HG03442 (cell line): ENCODE measurements at regions not wholly inside any gene's neighbourhood (a gene's known extent, or its start where the extent isn't known, plus 50 kb on each side); places are given as distances from the start of the nearest gene placed in this dataset.

ENCODE experiments used
- ATAC-seq: cut with Tn5 transposase; IDR thresholded peaks from one replicate; pipeline ENCODE4 v1.9.1; 2021; ENCODE audit warnings: mild to moderate bottlenecking, moderate library complexity; ENCODE audit not compliant: unreplicated experiment

DNA sequence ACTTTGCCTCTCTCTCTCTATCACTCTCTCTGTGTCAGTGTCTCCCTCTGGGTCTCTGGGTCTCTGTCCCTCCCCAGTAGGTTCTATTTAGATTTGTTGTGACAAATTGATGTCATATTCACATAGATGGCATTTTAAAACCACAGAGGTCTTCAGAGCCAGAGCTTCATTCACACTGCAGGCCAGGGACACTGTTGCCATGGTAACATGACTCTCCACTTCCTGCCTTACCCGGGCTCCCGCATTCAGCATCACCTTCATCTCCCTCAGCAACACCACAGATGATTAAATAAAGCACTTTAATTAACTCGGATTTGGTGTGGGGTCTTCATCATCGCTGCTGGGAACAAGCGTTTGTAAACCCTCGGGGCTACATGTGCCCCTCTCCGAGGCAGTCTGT, 132.6 kb downstream of the ETS2 start:
- no peak for ATAC-seq

DNA sequence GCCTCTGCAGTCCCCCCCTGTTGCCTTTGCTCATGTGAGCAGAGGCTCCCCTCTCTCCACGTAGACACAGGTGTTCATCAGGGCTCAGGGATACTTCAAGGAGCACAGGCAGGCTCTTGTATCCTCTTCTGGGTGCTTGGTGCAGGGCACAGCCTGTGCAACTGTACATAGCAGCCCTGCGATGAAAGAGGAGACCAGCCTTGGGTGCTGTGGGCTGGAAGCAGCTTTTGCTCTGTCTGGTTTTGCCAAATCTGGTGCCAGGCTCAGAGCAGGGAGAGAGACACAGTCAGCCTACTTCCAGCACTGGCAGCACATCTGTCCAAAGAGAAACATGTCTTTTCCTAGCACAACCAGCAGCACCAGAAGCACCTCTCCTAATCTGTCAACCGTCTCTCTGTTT, 132.1 kb downstream of the ETS2 start:
- no peak for ATAC-seq

DNA sequence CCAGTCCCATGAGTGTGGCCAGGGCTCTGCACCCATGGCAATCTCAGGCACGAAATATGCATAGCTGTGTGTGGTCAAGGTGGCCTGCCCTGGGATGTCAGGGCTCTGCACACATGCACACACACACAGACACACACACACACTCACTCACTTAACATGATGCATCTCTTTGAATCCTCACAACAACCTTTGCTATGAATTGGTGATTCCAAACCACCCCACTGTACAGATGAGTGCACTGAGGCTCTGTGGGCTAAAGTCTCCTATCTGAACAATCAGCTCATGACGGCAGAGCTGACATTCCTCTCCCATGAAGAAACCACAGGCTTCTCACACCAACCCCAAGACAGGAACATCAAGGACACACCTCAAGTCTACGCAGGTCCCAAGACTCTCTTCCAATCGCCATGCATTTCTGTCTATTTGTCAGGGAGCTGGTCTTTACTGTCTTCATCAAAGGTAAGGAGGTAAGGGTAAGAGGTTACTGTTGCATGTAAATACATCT, 131.6 kb downstream of the ETS2 start:
- ATAC-seq, result no peak

DNA sequence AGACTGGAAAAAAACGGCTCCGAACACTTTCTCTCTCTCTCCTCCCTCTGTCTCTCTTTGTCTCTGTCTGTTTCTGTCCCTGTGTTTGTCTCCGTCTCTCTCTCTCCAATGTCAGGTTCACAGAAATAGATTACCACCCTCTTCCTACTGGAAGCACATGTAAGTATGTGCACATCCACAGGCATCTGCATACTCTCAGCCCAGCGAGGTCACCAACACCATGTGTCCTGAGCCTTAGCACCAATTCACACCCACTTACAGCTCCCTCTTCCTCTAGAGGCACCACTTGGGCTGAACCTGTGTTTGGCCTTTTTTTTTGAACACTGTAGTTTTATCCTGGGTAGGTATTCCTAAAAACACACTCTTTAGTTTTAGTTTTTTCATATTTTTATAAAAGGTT, 130.5 kb downstream of the ETS2 start:
- no peak for ATAC-seq

DNA sequence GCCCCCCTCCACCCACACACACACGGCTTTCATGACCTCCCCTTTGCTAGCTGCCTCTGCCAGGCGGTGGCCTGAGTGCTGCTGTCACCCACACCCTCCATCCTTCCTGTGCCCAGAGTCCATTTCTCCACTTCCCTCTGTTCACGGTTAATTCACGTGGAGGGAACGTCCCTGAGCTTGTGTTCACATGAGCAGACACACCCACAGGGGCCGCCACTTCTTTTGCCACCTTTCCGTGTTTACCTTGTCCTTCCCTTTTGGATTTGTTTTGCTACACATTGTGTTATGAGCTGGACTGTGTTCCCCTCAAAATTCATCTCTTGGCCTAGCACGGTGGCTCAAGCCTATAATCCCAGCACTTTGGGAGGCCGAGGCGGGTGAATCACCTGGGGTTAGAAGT, 128.0 kb downstream of the ETS2 start:
- no peak for ATAC-seq

DNA sequence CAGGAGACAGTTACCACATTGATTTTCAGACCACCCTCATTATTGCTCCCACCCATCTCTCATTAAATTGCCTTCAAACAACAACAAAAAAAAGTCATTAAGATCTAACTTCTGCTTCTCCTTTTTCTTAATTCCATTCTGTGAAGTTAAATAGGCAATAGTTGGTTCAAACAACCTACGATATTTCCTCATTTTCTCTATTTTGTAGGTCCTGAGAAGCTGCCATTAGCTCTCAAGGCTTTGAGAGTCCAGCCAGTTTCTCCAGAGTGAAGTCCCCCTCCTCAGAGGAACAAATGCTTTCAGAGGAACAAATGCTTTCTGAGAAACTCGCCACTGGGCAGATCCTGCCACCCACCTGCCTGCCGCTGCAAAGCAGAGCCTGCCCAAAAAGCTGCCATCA, 125.6 kb downstream of the ETS2 start:
- no peak for ATAC-seq

DNA sequence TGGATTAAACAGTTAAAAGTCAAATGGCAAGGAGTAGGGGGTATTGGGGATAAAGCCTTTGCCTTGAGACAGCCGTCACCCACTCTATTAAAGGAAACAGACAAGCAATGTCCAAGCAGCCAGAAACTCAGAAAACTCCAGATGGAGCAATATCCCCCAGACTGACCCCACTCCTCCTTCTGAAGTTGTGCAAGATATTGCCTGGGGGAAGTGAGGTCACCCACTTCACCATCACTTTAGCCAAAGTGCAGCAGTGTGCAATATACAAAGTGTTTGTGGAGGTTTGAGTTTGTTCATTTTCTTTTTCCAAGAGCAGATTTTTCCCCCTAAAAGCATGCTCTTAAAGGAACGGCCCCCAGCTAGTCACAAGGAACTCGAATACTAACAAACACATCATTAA, 125.1 kb downstream of the ETS2 start:
- no peak for ATAC-seq

DNA sequence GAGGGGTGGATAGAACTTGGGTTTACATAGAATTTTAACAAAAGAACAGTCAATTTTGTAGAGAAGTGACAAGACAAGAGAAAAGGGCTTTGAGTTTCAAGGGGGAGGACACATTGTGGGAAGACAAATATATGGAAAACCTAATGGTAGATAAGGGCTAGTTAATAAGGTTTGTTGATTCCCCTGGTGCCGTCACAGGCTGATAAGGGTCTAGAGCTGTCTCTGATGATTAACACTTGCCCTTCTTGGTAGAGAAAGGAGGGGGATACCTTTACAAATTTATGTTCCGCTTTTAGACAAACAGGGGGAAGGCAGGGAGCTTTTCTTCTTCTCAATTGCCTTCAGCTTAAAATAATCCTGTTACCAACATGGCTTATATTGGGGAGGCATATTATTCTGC, 124.3 kb downstream of the ETS2 start:
- ATAC-seq, result no peak

DNA sequence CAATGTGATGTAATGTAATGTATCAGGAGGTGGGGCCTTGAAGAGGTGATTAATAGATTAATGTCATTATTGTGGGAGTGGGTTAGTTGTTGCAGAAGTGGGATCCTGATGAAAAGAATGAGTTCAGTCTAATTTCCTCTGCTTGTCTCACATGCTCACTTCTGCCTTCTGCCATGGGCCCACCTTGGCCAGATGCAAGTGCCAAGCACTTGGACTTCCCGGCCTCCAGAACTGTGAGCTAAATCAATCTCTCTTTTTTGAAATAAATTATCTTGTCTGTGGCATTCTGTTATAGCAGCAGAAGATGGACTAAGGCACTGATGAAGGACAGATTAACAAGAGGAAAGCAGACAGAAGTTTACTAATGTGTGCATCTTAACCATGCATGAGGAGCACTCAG, 123.9 kb downstream of the ETS2 start:
- no peak for ATAC-seq

DNA sequence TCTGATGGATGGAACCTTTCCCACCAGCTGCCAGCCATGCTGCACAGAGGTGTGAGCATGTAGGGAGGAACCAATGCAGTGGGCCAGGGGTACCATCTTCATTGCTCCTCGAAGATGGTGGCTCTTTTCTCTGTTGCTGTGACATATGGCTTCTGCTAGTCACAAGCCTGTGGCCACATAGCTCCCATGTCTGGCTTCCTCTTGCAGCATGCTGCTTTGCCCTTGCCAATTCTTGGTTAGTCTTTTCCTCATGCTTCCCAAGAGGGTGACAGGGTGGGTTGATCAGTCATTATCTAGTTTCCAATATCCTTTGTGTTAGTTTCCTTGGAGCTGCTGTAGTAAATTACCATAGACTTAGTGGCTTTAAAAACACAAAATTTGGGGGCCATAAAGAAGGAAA, 123.4 kb downstream of the ETS2 start:
- ATAC-seq, result no peak

DNA sequence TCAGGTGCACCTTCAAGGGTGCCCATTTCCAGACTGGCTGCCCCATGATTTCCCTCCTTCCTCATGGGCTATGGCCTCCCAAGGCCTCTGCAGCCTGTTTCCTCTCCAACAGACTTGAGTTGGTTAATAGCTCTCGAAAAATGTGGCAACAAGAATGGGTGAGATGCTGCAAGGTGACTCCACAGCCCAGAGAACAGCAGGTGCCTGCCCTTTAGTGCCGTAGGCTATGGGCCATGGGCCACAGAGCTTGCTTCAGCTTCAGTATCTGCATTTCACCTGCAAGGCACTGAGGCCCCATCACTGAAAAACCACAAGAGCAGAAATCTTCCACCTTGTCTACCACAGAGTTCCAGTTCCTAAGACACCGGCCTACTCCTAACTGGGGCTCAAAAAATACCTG, 122.0 kb downstream of the ETS2 start:
- no peak for ATAC-seq

DNA sequence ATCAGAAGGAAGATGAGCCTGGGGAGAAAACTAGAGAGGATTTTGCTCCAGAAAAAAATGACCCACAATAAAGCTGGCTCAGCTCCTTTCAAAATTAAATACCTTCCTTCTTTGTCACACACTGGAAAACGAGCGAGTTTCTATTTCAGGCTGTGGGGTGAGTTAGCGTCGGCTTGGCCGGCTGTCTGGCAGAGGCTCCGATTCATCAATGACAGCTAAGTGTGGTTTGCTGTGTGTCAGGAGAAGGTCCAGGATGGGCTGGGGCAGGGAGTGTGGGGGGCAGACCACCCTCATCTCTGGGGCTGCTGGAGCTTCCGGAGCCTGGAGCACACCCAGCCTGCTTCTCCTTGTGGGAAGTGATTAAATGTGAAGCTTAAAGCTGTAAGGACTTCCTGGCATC, 120.2 kb downstream of the ETS2 start:
- ATAC-seq, result no peak

DNA sequence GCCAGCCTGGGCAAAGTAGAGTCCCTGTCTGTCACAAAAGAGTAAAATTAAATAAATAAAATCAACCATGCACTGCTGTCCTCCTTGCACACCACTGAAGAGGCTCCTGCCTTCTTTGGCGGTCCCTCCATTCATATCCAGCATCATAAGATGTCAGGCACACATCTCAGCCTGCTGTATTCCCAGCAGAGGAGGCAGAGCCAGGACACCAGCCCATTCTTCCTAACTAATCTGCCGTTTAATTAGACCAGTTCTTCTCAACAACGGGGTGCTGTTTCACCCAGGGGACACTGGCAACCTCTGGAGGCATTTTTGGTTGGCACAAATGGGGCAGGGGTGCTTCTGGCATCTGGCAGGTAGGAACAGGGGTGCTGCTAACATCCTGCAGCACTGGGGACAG, 119.7 kb downstream of the ETS2 start:
- no peak for ATAC-seq

DNA sequence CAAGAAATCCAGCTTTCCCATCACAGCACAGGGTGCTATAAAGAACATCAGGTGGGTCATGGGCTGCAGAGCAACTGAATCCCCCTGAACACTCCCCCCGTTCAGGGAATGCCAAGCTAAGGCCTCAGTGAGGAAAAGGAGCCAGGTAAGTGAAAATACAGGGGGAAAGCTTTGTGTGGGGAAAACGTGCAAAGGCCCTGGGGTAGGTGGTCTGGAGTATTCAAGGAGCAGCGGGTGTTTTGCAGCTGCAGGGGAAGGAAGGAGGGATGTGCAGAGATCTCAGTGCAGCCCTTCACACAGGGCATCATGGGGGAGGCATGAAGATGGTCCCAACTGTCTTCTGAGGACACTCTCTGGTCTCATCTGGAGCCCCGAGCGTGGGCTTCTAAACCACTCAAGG, 119.2 kb downstream of the ETS2 start:
- no peak for ATAC-seq

DNA sequence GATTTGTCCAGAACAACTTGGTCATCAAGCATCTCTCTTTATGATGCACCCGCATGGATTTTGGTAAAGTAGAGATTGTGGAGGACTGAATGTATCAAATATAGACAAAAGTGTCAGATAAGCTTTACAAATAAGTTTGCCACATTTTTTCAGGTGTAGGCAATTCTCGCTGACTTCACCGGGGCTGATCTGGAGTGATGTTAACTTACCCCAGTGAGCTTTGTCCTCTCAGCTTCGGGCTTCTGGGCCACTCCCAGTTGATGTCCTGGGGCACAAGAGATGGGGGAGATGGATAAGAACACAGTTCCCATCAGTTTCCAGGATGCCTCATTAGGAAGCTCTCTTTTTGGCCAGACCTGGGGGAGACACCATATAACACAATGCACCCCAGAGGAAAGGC, 117.7 kb downstream of the ETS2 start:
- ATAC-seq, result no peak

DNA sequence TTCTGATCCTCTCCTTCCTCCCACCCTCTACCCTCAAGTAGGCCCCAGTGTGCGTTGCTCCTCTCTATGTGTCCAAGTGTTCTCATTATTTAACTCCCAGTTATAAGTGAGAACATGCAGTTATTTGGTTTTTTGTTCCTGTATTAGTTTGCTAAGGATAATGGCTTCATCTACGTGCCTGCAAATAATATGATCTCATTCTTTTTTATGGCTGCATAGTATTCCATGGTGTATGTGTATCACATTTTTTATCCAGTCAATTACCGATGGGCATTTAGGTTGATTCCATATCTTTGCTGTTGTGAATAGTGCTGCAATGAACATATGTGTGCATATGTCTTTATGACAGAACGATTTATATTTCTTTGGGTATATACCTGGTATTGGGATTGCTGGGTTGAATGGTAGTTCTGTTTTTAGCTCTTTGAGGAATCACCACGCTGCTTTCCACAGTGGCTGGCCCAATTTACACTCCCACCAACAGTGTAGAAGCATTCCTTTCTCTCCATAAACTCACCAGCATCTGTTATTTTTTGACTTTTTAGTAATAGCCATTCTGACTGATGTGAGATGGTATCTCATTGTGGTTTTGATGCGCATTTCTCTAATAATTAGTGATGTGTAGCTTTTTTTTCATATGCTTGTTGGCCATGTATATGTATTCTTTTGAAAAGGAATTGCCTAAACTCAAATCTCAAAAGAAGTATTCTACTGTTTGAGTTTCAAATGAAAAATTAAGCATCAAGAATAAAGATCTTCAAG, 116.9 kb downstream of the ETS2 start:
- no peak for ATAC-seq

DNA sequence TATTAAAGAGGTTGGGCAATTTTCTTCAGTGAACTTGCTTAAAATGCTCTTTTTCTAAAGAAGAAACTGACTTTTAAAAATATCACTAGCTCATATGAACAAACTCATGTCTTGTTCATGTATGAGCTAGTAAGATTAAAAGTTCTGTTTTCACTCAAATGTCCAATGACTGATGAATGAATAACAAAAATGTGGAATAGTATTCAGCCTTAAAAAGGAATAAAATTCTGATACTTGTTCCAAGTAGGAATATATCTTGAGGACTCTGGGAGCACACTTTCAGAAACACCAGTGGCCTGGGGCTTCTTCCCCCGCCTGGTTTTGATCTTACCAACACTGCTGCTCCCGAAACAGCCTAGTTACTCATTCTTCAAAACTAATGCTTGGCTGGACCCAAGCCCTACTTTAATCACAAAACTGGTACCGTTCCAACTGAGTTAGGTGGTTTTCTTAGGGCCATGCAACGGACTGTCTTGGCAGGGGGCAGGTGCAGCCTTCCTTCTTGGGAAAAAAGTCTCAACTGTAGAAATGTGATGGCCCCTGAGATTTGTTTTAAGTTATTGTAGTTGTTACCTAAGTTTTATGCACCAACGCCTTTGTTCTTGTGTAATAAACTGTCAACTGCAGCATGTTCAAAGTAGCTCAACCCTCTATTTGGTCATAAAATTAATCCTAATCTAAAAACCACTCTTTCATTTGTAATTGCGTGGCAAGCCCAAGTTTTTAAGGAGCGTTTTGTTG, 116.0 kb downstream of the ETS2 start:
- no peak for ATAC-seq

DNA sequence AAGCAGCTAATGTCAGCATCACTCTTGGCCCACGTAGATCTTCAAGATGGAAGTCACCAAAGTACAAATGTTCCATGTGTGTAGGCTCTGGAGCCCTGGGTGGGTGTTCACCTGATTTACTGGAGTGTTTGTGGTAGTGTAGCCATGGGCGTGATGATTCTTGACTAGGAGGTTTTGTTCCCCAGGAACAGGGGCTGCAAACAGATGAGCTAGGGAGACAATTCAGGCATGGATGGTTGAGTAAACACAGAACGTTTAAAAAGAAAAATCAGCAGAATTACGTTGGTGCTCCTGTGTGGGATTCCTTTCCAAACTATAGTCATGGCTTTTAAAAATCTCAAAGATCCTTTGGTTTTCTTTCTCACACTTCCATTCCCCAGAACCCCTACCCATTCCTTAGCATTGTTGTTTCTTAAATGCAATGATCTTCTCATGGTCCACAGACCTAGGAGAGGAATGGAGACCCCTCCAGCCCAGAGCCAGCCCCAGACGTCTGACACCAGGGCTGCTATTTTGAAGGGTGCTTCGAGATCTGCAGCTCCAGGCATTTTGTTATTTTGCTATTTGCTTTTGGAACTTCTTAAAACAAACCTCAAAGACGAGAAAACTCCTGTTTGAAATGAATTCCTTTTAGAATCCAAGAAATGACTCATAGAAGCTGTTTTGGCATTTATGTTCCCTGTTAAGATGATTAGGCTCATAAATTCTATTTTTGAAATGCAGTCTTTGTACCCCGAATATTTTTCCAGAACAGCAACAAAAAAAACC, 115.1 kb downstream of the ETS2 start:
- ATAC-seq, result no peak

DNA sequence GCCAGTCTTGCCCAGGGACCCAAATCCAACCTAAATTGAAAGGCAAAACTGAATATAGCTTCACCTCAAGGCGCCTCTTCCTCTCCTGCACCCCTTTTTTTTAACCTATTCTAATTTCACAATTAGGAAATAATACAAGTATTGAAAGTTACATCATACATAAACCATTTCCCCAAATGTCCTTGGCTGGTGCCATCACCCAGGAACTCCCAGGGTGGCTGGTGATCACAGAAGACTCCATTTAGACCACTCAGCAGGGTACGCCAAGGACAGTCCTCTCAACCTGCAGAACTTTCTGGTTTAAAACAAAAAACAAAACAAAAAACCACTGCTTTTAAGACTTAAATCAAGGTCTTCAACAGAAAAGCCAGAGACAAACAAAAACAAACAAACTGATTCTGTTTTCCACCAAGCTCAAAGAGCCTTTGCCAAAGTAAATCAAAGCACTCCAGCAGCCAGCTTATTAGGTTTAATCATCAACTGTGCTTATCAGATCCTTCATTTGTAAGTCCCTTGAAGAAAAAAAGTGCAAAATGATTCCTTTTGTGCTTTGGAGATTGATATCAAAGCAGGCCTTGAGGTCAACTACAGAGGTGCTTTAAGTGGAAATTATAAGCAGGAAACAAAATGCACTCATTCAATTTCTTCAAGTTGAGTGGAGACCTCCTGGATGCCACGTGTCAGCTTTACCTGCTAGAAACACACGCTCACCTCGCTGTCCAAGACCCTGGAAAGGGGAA, 113.0 kb downstream of the ETS2 start:
- no peak for ATAC-seq

DNA sequence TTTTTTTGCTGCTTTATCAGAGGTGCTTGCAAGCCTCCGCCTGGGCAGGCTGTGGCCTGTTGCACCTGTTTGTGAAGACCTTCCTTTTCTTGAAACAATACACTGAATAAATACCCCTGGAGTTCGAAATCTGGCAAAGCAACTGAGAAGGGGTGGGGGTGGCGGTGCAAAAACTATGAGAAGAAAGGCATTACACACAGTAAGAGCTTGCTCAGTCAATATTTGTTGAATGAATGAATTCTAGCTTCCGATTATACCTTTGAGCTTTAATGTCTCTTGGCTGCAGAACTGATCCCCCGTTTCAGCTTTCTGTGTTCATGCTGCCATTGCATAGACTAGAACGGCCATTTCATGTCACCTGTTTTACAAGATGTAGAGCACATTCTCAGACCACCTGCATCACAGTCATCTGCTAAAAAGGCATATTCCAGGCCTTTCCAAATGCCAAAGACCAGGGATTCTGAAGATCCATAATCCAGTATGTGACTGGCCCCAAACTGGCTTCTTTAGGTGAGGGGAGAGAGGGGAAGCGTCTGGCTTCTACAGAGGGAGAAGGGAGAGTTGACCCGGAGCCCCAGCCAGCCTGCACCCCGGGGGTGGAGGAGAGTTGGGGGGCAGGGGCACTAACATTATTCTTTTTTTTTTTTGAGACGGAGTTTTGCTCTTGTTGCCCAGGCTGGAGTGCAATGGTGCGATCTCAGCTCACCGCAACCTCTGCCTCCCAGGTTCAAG, 111.5 kb downstream of the ETS2 start:
- no peak for ATAC-seq
